Keratinocyte (primary cell): ENCODE measurements at regions not wholly inside any gene's neighbourhood (a gene's known extent, or its start where the extent isn't known, plus 50 kb on each side); places are given as distances from the start of the nearest gene placed in this dataset.

Experiments used
- DNase-seq: peaks from one replicate; pipeline ENCODE4 v3.0.0-alpha.2; 2011; ENCODE audit warnings: low read depth, missing footprints, low spot score
- FAIRE-seq: peaks from 2 replicates; lab custom pipeline; 2011; peaks lifted over from hg19 to GRCh38; lab: Jason Lieb, UNC
- H2AFZ ChIP-seq: 2 replicates; pipeline ENCODE4 v1.6.0; 2012; ENCODE audit warnings: low read length, control low read depth, inconsistent platforms; ENCODE audit not compliant: control insufficient read depth
- H3K27ac ChIP-seq: 2 replicates; pipeline ENCODE4 v1.5.1; 2011; ENCODE audit warnings: low read length; ENCODE audit not compliant: control insufficient read depth, insufficient read depth
- H3K27me3 ChIP-seq: 3 replicates; pipeline ENCODE4 v1.6.0; 2011; ENCODE audit warnings: low read length; ENCODE audit not compliant: control insufficient read depth, insufficient read depth; ENCODE audit errors: extremely low read depth
- H3K36me3 ChIP-seq, 2 experiments: 2 replicates in 1 of 2; 3 replicates in 1 of 2; pipeline ENCODE4 v1.5.1; 2011; ENCODE audit warnings: low read length in 2 of 2, mild to moderate bottlenecking in 1 of 2; ENCODE audit not compliant: control insufficient read depth in 2 of 2, insufficient read depth in 2 of 2; ENCODE audit errors: extremely low read depth in 1 of 2
- H3K4me1 ChIP-seq: 3 replicates; pipeline ENCODE4 v1.5.1; 2011; ENCODE audit warnings: low read length; ENCODE audit not compliant: control insufficient read depth, insufficient read depth; ENCODE audit errors: extremely low read depth
- H3K4me2 ChIP-seq: 3 replicates; pipeline ENCODE4 v1.6.0; 2011; ENCODE audit warnings: low read depth, low read length; ENCODE audit not compliant: control insufficient read depth, insufficient read depth; ENCODE audit errors: extremely low read depth
- H3K4me3 ChIP-seq, 3 experiments: fragments of 200-600 bp in 1 of 3; sonication (generic) in 1 of 3; 2 replicates in 2 of 3; 3 replicates in 1 of 3; pipeline ENCODE4 v1.5.1; 2011 to 2016; ENCODE audit warnings: low read length in 3 of 3, mild to moderate bottlenecking in 3 of 3, control low read depth in 2 of 3, inconsistent platforms in 1 of 3, low read depth in 1 of 3, mixed read lengths in 1 of 3, mixed run types in 1 of 3, moderate library complexity in 1 of 3; ENCODE audit not compliant: control insufficient read depth in 2 of 3, insufficient read depth in 2 of 3; ENCODE audit errors: extremely low read depth in 1 of 3
- H3K79me2 ChIP-seq: 2 replicates; pipeline ENCODE4 v1.6.0; 2012; ENCODE audit warnings: low read length; ENCODE audit not compliant: control insufficient read depth, insufficient read depth
- H3K9ac ChIP-seq: 3 replicates; pipeline ENCODE4 v1.6.0; 2011; ENCODE audit warnings: low read length; ENCODE audit not compliant: control insufficient read depth, insufficient read depth; ENCODE audit errors: extremely low read depth
- H3K9me1 ChIP-seq: 3 replicates; pipeline ENCODE4 v1.6.0; 2011; ENCODE audit warnings: low read length; ENCODE audit not compliant: control insufficient read depth, insufficient read depth; ENCODE audit errors: extremely low read depth
- H3K9me3 ChIP-seq: 2 replicates; pipeline ENCODE4 v1.5.1; 2012; ENCODE audit warnings: low read depth, low read length; ENCODE audit not compliant: control insufficient read depth
- H4K20me1 ChIP-seq: 3 replicates; pipeline ENCODE4 v1.6.0; 2011; ENCODE audit warnings: low read length; ENCODE audit not compliant: control insufficient read depth, insufficient read depth; ENCODE audit errors: extremely low read depth
- EZH2 ChIP-seq: IDR thresholded peaks from one replicate; pipeline ENCODE4 v1.6.1; 2012; ENCODE audit warnings: inconsistent platforms, mild to moderate bottlenecking, low read length, moderate library complexity
- dilution Hi-C: fragments of 300-500 bp; cut with MboI; formaldehyde crosslinking; loops from one replicate; pipeline ENCODE4 v1.7.0; 2020; ENCODE audit warnings: low sequenced_read_pairs; ENCODE audit not compliant: extremely low pct_ligation_motif_present
- TF ChIP-seq, protein P1 (sequence below), 3 experiments: IDR thresholded peaks in 1 of 3; conservative IDR thresholded peaks in 1 of 3; optimal IDR thresholded peaks in 1 of 3; 2 replicates in 2 of 3; 3 replicates in 1 of 3; pipeline versions ENCODE3 to v1.5.1; 2011; ENCODE audit warnings: low read length in 3 of 3, mild to moderate bottlenecking in 3 of 3, moderate library complexity in 2 of 3, control low read depth in 1 of 3, inconsistent platforms in 1 of 3; ENCODE audit not compliant: insufficient read depth in 2 of 3; ENCODE audit errors: extremely low read depth in 1 of 3

DNA sequence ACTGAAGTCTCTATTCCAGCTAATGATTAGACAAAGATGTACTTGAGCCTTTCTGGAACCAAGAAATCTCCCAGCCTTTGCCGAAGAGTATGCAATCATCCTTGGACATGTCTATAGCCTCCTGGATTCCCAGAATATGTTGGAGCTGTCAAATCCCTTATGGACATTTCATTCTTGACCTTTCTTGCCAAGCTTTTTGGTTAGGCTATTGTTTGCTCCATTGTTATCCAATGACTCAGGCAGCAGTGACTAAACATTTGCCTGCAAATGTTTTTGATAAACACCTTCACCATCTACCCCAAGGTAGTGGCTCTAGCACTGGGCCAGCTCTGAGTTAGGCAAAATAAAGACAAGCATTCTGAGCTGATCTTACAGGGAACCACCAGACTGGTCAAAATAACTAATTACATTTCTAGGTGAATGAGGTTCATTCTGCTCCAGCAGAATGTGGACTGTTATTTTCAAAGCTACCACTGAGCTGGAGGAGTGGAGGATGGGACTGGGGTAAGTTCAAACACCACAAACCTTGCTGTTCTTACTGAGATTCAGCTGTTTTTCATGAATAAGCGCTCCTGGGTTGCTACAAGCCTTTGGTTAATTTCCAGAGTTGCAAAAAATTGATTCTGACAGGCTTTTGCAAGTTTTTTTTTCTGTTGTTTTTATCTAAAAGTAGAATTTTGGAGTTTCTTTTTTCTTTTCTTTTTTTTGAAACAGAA, 81.0 kb downstream of the TMEM270 start:
- Histone ChIP-seq H3K9ac (no peak overlapping the region), H3K36me3 (no peaks in the 10 kb centered on the region), H3K27ac (no peak overlapping the region), H3K27me3 (no peaks in the 10 kb centered on the region), H3K4me3 (no peak overlapping the region), H3K4me2 (no peak overlapping the region), H3K9me3 (peaks cover 2% of the 10 kb centered on the region), H3K9me1 (no peaks in the 10 kb centered on the region), H2AFZ (no peak overlapping the region), H3K4me1 (peaks cover 3% of the 10 kb centered on the region), H4K20me1 (no peaks in the 10 kb centered on the region), H3K79me2 (no peaks in the 10 kb centered on the region)
- no peak for FAIRE-seq
- dilution Hi-C loops = no loop called here
- TF ChIP-seq EZH2 = no peak
- TF ChIP-seq, protein P1, sequence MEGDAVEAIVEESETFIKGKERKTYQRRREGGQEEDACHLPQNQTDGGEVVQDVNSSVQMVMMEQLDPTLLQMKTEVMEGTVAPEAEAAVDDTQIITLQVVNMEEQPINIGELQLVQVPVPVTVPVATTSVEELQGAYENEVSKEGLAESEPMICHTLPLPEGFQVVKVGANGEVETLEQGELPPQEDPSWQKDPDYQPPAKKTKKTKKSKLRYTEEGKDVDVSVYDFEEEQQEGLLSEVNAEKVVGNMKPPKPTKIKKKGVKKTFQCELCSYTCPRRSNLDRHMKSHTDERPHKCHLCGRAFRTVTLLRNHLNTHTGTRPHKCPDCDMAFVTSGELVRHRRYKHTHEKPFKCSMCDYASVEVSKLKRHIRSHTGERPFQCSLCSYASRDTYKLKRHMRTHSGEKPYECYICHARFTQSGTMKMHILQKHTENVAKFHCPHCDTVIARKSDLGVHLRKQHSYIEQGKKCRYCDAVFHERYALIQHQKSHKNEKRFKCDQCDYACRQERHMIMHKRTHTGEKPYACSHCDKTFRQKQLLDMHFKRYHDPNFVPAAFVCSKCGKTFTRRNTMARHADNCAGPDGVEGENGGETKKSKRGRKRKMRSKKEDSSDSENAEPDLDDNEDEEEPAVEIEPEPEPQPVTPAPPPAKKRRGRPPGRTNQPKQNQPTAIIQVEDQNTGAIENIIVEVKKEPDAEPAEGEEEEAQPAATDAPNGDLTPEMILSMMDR (optimal IDR thresholded peaks at IDR 0.05 in 1 of 3, IDR thresholded peaks at IDR 0.05 in 1 of 3, conservative IDR thresholded peaks at IDR 0.05 in 1 of 3; ENCODE audit: extremely low read depth in 1 of 3, insufficient read depth in 2 of 3, low read length in 3 of 3) = no peak
- no peak for DNase-seq

DNA sequence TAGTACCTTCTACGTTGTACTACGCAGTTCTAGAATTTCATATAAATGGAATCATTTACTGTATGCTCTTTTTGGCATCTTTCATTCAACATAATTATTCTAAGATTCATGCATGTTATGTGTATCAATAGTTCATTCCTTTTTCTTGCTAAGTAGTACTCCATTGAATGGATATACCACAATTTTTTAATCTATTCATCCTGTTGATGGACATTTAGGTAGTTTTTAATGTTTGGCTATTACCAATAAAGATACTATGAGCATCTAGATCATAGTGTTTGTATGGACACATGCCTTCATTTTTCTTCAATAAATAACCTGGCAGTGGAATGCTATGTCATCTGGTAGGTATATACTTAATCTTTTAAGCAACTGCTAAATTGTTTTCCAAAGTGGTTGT, 83.0 kb upstream of the ELN start:
- H3K4me1 ChIP-seq = peaks cover 3% of the 10 kb centered on the region
- DNase-seq = no peak
- TF ChIP-seq EZH2 = no peak
- TF ChIP-seq, protein P1 (optimal IDR thresholded peaks at IDR 0.05 in 1 of 3, IDR thresholded peaks at IDR 0.05 in 1 of 3, conservative IDR thresholded peaks at IDR 0.05 in 1 of 3; ENCODE audit: extremely low read depth in 1 of 3, insufficient read depth in 2 of 3, low read length in 3 of 3) = no peak

More for the DNA sequence above, 83.0 kb upstream of the ELN start:
- Histone ChIP-seq H3K9ac (no peak overlapping the region), H3K4me3 (no peak overlapping the region), H3K27me3 (no peaks in the 10 kb centered on the region), H3K9me1 (no peaks in the 10 kb centered on the region), H3K4me2 (no peak overlapping the region), H3K27ac (no peak overlapping the region), H4K20me1 (no peaks in the 10 kb centered on the region), H3K9me3 (peaks cover 2% of the 10 kb centered on the region), H3K36me3 (no peaks in the 10 kb centered on the region), H3K79me2 (no peaks in the 10 kb centered on the region), H2AFZ (no peak overlapping the region)
- no peak for FAIRE-seq
- dilution Hi-C loops = no loop called here
